ENCODE measurements at regions not wholly inside any gene's neighbourhood (a gene's known extent, or its start where the extent isn't known, plus 50 kb on each side); places are given as distances from the start of the nearest gene placed in this dataset.

GRCh38 chr18:28712796-28713425, 536.0 kb upstream of the CDH2 start:
- DNase-seq (ENCODE audit: low spot score), result no peak

- DNase-seq (ENCODE audit: low spot score), result no peak
Observed at GRCh38 chr18:28712172-28712571, 535.2 kb upstream of the CDH2 start.

- DNase-seq (ENCODE audit: low spot score), result no peak
Observed at GRCh38 chr18:28711096-28711495, 534.2 kb upstream of the CDH2 start.

- DNase-seq (ENCODE audit: low spot score), result no peak
Observed at GRCh38 chr18:28707006-28707405, 530.1 kb upstream of the CDH2 start.

- no peak for DNase-seq (ENCODE audit: low spot score)
Observed at GRCh38 chr18:28706397-28706796, 529.5 kb upstream of the CDH2 start.

GRCh38 chr18:28705482-28705881, 528.6 kb upstream of the CDH2 start:
- no peak for DNase-seq (ENCODE audit: low spot score)

- no peak for DNase-seq (ENCODE audit: low spot score)
Observed at GRCh38 chr18:28692337-28692736, 515.4 kb upstream of the CDH2 start.

GRCh38 chr18:28691496-28691840, 514.5 kb upstream of the CDH2 start:
- no peak for DNase-seq (ENCODE audit: low spot score)

- no peak for DNase-seq (ENCODE audit: low spot score)
Observed at GRCh38 chr18:28690836-28691495, 514.0 kb upstream of the CDH2 start.

- no peak for DNase-seq (ENCODE audit: low spot score)
Observed at GRCh38 chr18:28690100-28690499, 513.2 kb upstream of the CDH2 start.

- DNase-seq (ENCODE audit: low spot score), result no peak
Observed at GRCh38 chr18:28689588-28689987, 512.7 kb upstream of the CDH2 start.

GRCh38 chr18:28684746-28685355, 507.9 kb upstream of the CDH2 start:
- DNase-seq (ENCODE audit: low spot score), result no peak

- DNase-seq (ENCODE audit: low spot score), result no peak
Observed at GRCh38 chr18:28682912-28683311, 506.0 kb upstream of the CDH2 start.

GRCh38 chr18:28669165-28669564, 492.2 kb upstream of the CDH2 start:
- no peak for DNase-seq (ENCODE audit: low spot score)

GRCh38 chr18:28666216-28666615, 489.3 kb upstream of the CDH2 start:
- no peak for DNase-seq (ENCODE audit: low spot score)

- DNase-seq (ENCODE audit: low spot score), result no peak
Observed at GRCh38 chr18:28657961-28658360, 481.0 kb upstream of the CDH2 start.

GRCh38 chr18:28652654-28653053, 475.7 kb upstream of the CDH2 start:
- no peak for DNase-seq (ENCODE audit: low spot score)

- no peak for DNase-seq (ENCODE audit: low spot score)
Observed at GRCh38 chr18:28651298-28651697, 474.4 kb upstream of the CDH2 start.

GRCh38 chr18:28650860-28651259, 473.9 kb upstream of the CDH2 start:
- DNase-seq (ENCODE audit: low spot score), result no peak

GRCh38 chr18:28647961-28648360, 471.0 kb upstream of the CDH2 start:
- no peak for DNase-seq (ENCODE audit: low spot score)

- DNase-seq (ENCODE audit: low spot score), result no peak
Observed at GRCh38 chr18:28637897-28638296, 461.0 kb upstream of the CDH2 start.

- DNase-seq (ENCODE audit: low spot score), result no peak
Observed at GRCh38 chr18:28635530-28635929, 458.6 kb upstream of the CDH2 start.

- DNase-seq (ENCODE audit: low spot score), result no peak
Observed at GRCh38 chr18:28626756-28627155, 449.8 kb upstream of the CDH2 start.

- no peak for DNase-seq (ENCODE audit: low spot score)
Observed at GRCh38 chr18:28607991-28608390, 431.1 kb upstream of the CDH2 start.
